ENCODE measurements at regions not wholly inside any gene's neighbourhood (a gene's known extent, or its start where the extent isn't known, plus 50 kb on each side); places are given as distances from the start of the nearest gene placed in this dataset.

GRCh38 chr5:30749971-30750370 lies 443.5 kb upstream of the CDH6 start:
- DNase-seq (ENCODE audit: low spot score) = no peak

GRCh38 chr5:30747412-30747811 lies 446.1 kb upstream of the CDH6 start:
- no peak for DNase-seq (ENCODE audit: low spot score)

- DNase-seq (ENCODE audit: low spot score) = no peak
Measured at GRCh38 chr5:30736669-30737068, 456.8 kb upstream of the CDH6 start.

- no peak for DNase-seq (ENCODE audit: low spot score)
Measured at GRCh38 chr5:30734118-30734517, 459.4 kb upstream of the CDH6 start.

- no peak for DNase-seq (ENCODE audit: low spot score)
Measured at GRCh38 chr5:30725073-30725472, 468.4 kb upstream of the CDH6 start.

- no peak for DNase-seq (ENCODE audit: low spot score)
Measured at GRCh38 chr5:30698217-30698616, 495.3 kb upstream of the CDH6 start.

GRCh38 chr5:30693326-30693725 lies 500.2 kb upstream of the CDH6 start:
- no peak for DNase-seq (ENCODE audit: low spot score)

GRCh38 chr5:30690931-30691330 lies 502.6 kb upstream of the CDH6 start:
- DNase-seq (ENCODE audit: low spot score) = no peak

- no peak for DNase-seq (ENCODE audit: low spot score)
Measured at GRCh38 chr5:30687461-30687860, 506.0 kb upstream of the CDH6 start.

- no peak for DNase-seq (ENCODE audit: low spot score)
Measured at GRCh38 chr5:30686530-30686929, 507.0 kb upstream of the CDH6 start.

- no peak for DNase-seq (ENCODE audit: low spot score)
Measured at GRCh38 chr5:30676223-30676840, 517.2 kb upstream of the CDH6 start.

GRCh38 chr5:30667293-30667692 lies 526.2 kb upstream of the CDH6 start:
- DNase-seq (ENCODE audit: low spot score) = no peak

GRCh38 chr5:30663536-30663935 lies 530.0 kb upstream of the CDH6 start:
- no peak for DNase-seq (ENCODE audit: low spot score)

- no peak for DNase-seq (ENCODE audit: low spot score)
Measured at GRCh38 chr5:30662373-30662772, 531.1 kb upstream of the CDH6 start.

- no peak for DNase-seq (ENCODE audit: low spot score)
Measured at GRCh38 chr5:30661730-30662129, 531.8 kb upstream of the CDH6 start.

GRCh38 chr5:30659417-30659816 lies 534.1 kb upstream of the CDH6 start:
- no peak for DNase-seq (ENCODE audit: low spot score)

- DNase-seq (ENCODE audit: low spot score) = no peak
Measured at GRCh38 chr5:30650311-30650710, 543.2 kb upstream of the CDH6 start.

- no peak for DNase-seq (ENCODE audit: low spot score)
Measured at GRCh38 chr5:30638899-30639298, 554.6 kb upstream of the CDH6 start.

GRCh38 chr5:30627945-30628344 lies 565.5 kb upstream of the CDH6 start:
- DNase-seq (ENCODE audit: low spot score) = no peak

GRCh38 chr5:30626557-30626956 lies 566.9 kb upstream of the CDH6 start:
- no peak for DNase-seq (ENCODE audit: low spot score)

GRCh38 chr5:30620481-30621085 lies 572.9 kb upstream of the CDH6 start:
- no peak for DNase-seq (ENCODE audit: low spot score)

GRCh38 chr5:30608501-30608900 lies 585.0 kb upstream of the CDH6 start:
- DNase-seq (ENCODE audit: low spot score) = no peak

GRCh38 chr5:30607301-30607894 lies 586.1 kb upstream of the CDH6 start:
- no peak for DNase-seq (ENCODE audit: low spot score)
